PC-9 (cell line): ENCODE measurements at regions not wholly inside any gene's neighbourhood (a gene's known extent, or its start where the extent isn't known, plus 50 kb on each side); places are given as distances from the start of the nearest gene placed in this dataset.

Experiments used
- BruUV-seq: library from RNA; stranded (reverse); fragments of 400-500 nt; replicated peaks from 2 replicates; lab custom pipeline; 2021; lab: Mats Ljungman, UMichigan
- CTCF ChIA-PET: fragments of 300-600 bp; sonication (Branson Sonifier 250); formaldehyde crosslinking; loops from one replicate; lab custom pipeline; 2022; ENCODE audit warnings: antibody characterized with exemption; lab: Charles Lee
- POLR2A ChIA-PET: fragments of 300-600 bp; sonication (Branson Sonifier 250); formaldehyde crosslinking; loops from one replicate; lab custom pipeline; 2022; ENCODE audit warnings: antibody characterized with exemption; ENCODE audit not compliant: unreplicated experiment; lab: Charles Lee
- DNase-seq, 2 experiments: peaks; one replicate each; pipeline versions ENCODE4 v3.0.0 to v3.0.0-alpha.2; 2015 to 2022; ENCODE audit warnings: mixed read lengths in 1 of 2
- H2AFZ ChIP-seq: fragments of 200-600 bp; sonication (generic); 2 replicates; pipeline ENCODE4 v1.8.1; 2017; ENCODE audit warnings: antibody characterized with exemption
- H3F3A ChIP-seq: fragments of 200-600 bp; sonication (generic); 2 replicates; pipeline ENCODE4 v1.8.1; 2017; ENCODE audit warnings: antibody characterized with exemption, mild to moderate bottlenecking, low read depth; ENCODE audit not compliant: insufficient read depth
- H3K27ac ChIP-seq: fragments of 200-600 bp; sonication (generic); 2 replicates; pipeline ENCODE4 v1.6.1; 2016; ENCODE audit warnings: mixed run types
- H3K27me3 ChIP-seq: fragments of 200-600 bp; sonication (generic); 2 replicates; pipeline ENCODE4 v1.6.1; 2016; ENCODE audit warnings: low read depth, mixed run types; ENCODE audit not compliant: insufficient read depth
- H3K36me3 ChIP-seq: fragments of 200-600 bp; sonication (generic); 2 replicates; pipeline ENCODE4 v1.6.1; 2016; ENCODE audit warnings: low read depth, mixed run types
- H3K4me1 ChIP-seq: fragments of 200-600 bp; sonication (generic); replicated peaks from 2 replicates; pipeline ENCODE4 v1.6.1; 2016; ENCODE audit warnings: mixed run types; ENCODE audit not compliant: insufficient read depth
- H3K4me2 ChIP-seq: fragments of 200-600 bp; sonication (generic); 2 replicates; pipeline ENCODE4 v1.6.1; 2017; ENCODE audit warnings: mixed run types
- H3K4me3 ChIP-seq: fragments of 200-600 bp; sonication (generic); 2 replicates; pipeline ENCODE4 v1.6.1; 2016; ENCODE audit warnings: mixed run types
- H3K79me2 ChIP-seq: fragments of 200-600 bp; sonication (generic); 2 replicates; pipeline ENCODE4 v1.6.1; 2017; ENCODE audit warnings: low read depth, mixed run types
- H3K9me2 ChIP-seq: fragments of 200-600 bp; sonication (generic); 2 replicates; pipeline ENCODE4 v1.8.1; 2017; ENCODE audit warnings: mild to moderate bottlenecking; ENCODE audit not compliant: insufficient read depth
- H3K9me3 ChIP-seq: fragments of 200-600 bp; sonication (generic); 2 replicates; pipeline ENCODE4 v1.8.1; 2016; ENCODE audit warnings: low read depth; ENCODE audit not compliant: insufficient read depth
- H4K20me1 ChIP-seq: fragments of 200-600 bp; sonication (generic); 2 replicates; pipeline ENCODE4 v1.8.1; 2017; ENCODE audit not compliant: insufficient read depth
- CTCF ChIP-seq: fragments of 200-600 bp; sonication (generic); conservative IDR thresholded peaks from 2 replicates; pipeline ENCODE4 v1.6.1; 2017; ENCODE audit warnings: mixed run types, antibody characterized with exemption, mild to moderate bottlenecking, moderate library complexity
- EZH2 ChIP-seq: fragments of 200-600 bp; sonication (generic); IDR thresholded peaks from 2 replicates; pipeline ENCODE4 v1.8.0; 2017; ENCODE audit warnings: antibody characterized with exemption, low read depth
- intact Hi-C: fragments of 100-400 bp; cut with micrococcal nuclease; formaldehyde crosslinking; loops from one replicate; pipeline ENCODE4 v1.10.0; 2022; ENCODE audit not compliant: unreplicated experiment

GRCh38 chr21:25409978-25410377, 197.3 kb downstream of the MRPL39 start:
- H4K20me1 ChIP-seq, result no peaks in the 10 kb centered on the region
- TF ChIP-seq EZH2 (no peak), CTCF (no peak)
- intact Hi-C loops, result no loop called here
- POLR2A ChIA-PET, result no interaction called here
- no peak overlapping the region for H3K4me2 ChIP-seq
- no peaks in the 10 kb centered on the region for H3K36me3 ChIP-seq
- H3K9me2 ChIP-seq, result no peaks in the 10 kb centered on the region
- H3K9me3 ChIP-seq, result no peaks in the 10 kb centered on the region
- no peak for DNase-seq
- H3F3A ChIP-seq, result no peaks in the 10 kb centered on the region
- CTCF ChIA-PET, result no interaction called here
- no peaks in the 10 kb centered on the region for H3K4me1 ChIP-seq
- H3K79me2 ChIP-seq, result no peaks in the 10 kb centered on the region
- no peaks in the 10 kb centered on the region for H3K27me3 ChIP-seq
- H3K4me3 ChIP-seq, result no peak overlapping the region
- H3K27ac ChIP-seq, result no peak overlapping the region
- no TSS peak for BruUV-seq
- H2AFZ ChIP-seq, result no peak overlapping the region

- Histone ChIP-seq H3K36me3 (no peaks in the 10 kb centered on the region), H3K79me2 (no peaks in the 10 kb centered on the region), H3K9me2 (no peaks in the 10 kb centered on the region), H3F3A (no peaks in the 10 kb centered on the region), H3K9me3 (no peaks in the 10 kb centered on the region), H2AFZ (no peak overlapping the region), H3K27me3 (no peaks in the 10 kb centered on the region), H3K4me3 (no peak overlapping the region), H3K4me2 (no peak overlapping the region), H3K27ac (no peak overlapping the region), H4K20me1 (no peaks in the 10 kb centered on the region), H3K4me1 (no peaks in the 10 kb centered on the region)
- no TSS peak for BruUV-seq
- intact Hi-C loops, result no loop called here
- ChIA-PET CTCF (no interaction called here), POLR2A (no interaction called here)
- no peak for DNase-seq
- no peak for TF ChIP-seq EZH2
- no peak for TF ChIP-seq CTCF
These were observed 198.6 kb downstream of the MRPL39 start for GRCh38 chr21:25408666-25409065.

GRCh38 chr21:25406887-25407579, 200.2 kb downstream of the MRPL39 start:
- Histone ChIP-seq H3K9me2 (no peaks in the 10 kb centered on the region), H2AFZ (no peak overlapping the region), H4K20me1 (no peaks in the 10 kb centered on the region), H3K36me3 (no peaks in the 10 kb centered on the region), H3K4me1 (no peaks in the 10 kb centered on the region), H3F3A (no peaks in the 10 kb centered on the region), H3K27ac (no peak overlapping the region), H3K4me3 (no peak overlapping the region), H3K79me2 (no peaks in the 10 kb centered on the region), H3K9me3 (no peaks in the 10 kb centered on the region), H3K27me3 (no peaks in the 10 kb centered on the region), H3K4me2 (no peak overlapping the region)
- intact Hi-C loops, result no loop called here
- ChIA-PET CTCF (no interaction called here), POLR2A (no interaction called here)
- no peak for DNase-seq
- no TSS peak for BruUV-seq
- TF ChIP-seq CTCF (no peak), EZH2 (no peak)
